HUES6 (cell line): ENCODE measurements at regions not wholly inside any gene's neighbourhood (a gene's known extent, or its start where the extent isn't known, plus 50 kb on each side); places are given as distances from the start of the nearest gene placed in this dataset.
"Not testable (repeated sequence)": the region's sequence is repeated elsewhere in the genome, so short reads cannot be mapped to it uniquely, and the experiment has no call there.

Source experiments
- H3K27ac ChIP-seq: 2 replicates; pipeline ENCODE4 v1.7.0; 2013; ENCODE audit warnings: low read depth, mild to moderate bottlenecking, low read length, inconsistent platforms
- H3K27me3 ChIP-seq: 2 replicates; pipeline ENCODE4 v1.6.1; 2013; ENCODE audit warnings: low read length; ENCODE audit not compliant: control insufficient read depth, insufficient read depth
- H3K36me3 ChIP-seq: 2 replicates; pipeline ENCODE4 v1.6.1; 2013; ENCODE audit warnings: low read length; ENCODE audit not compliant: control insufficient read depth, insufficient read depth
- H3K4me1 ChIP-seq: 2 replicates; pipeline ENCODE4 v1.6.1; 2013; ENCODE audit warnings: low read length; ENCODE audit not compliant: control insufficient read depth, insufficient read depth
- H3K4me3 ChIP-seq: 2 replicates; pipeline ENCODE4 v1.5.1; 2013; ENCODE audit warnings: low read depth, low read length
- H3K9ac ChIP-seq: one replicate; pipeline ENCODE4 v1.6.1; 2013; ENCODE audit warnings: mild to moderate bottlenecking, low read length
- H3K9me3 ChIP-seq: 2 replicates; pipeline ENCODE4 v1.6.1; 2013; ENCODE audit warnings: low read depth, low read length; ENCODE audit not compliant: control insufficient read depth, insufficient read depth

DNA sequence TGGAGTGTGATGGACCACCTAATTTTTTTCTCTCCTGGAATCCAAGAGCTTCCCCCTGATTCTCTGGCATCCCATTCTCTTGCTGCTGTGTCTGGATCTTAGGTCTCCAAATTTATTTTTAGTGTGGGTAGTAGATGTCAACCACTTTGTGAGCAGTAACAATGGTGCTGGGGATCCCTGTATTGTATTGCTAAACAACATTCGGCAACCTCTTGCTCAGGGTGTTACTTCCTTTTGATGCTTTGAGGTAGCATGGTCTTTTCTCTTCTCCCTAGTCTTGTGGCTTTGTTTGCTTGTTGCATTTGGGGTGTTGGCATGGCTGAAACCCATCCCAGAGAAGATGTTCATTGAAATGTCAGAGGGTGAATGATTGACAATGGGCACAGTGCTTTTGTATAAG is 737.4 kb downstream of the BCL11A start:
- Histone ChIP-seq H3K9me3 (no peaks in the 10 kb centered on the region), H3K4me1 (peaks cover 5% of the 10 kb centered on the region; the same call in 1 of the 2 replicates), H3K27me3 (no peaks in the 10 kb centered on the region), H3K36me3 (no peaks in the 10 kb centered on the region), H3K27ac (no peak overlapping the region), H3K4me3 (no peak overlapping the region), H3K9ac (no peak overlapping the region)

GRCh38 chr2:59810283-59810682 is 743.2 kb downstream of the BCL11A start:
- not testable (repeated sequence) for H3K9ac ChIP-seq, H3K4me1 ChIP-seq, H3K9me3 ChIP-seq, H3K36me3 ChIP-seq, H3K27me3 ChIP-seq, H3K27ac ChIP-seq, H3K4me3 ChIP-seq

DNA sequence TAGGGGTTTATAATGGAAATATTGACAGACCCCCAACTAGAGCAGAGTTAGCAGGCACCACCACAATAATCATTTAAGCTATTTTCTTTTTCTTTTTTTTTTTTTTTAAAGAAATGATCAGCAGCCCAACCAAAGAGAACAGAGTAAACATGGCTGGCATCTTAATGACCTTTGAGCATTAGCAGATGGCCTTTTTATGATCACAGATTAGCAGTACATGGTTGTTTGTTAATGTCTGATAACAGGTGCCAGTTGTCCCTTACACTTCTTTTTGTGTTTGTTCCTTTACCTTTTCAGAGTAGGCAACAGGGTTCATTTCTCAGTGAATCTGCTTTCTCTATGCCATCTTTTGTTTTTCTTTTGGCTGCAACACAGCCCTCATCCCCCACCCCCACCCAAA is 747.0 kb downstream of the BCL11A start:
- Histone ChIP-seq H3K4me1 (no peaks in the 10 kb centered on the region), H3K27ac (no peak overlapping the region), H3K36me3 (no peaks in the 10 kb centered on the region), H3K4me3 (no peak overlapping the region), H3K9ac (no peak overlapping the region), H3K27me3 (no peaks in the 10 kb centered on the region), H3K9me3 (no peaks in the 10 kb centered on the region)

DNA sequence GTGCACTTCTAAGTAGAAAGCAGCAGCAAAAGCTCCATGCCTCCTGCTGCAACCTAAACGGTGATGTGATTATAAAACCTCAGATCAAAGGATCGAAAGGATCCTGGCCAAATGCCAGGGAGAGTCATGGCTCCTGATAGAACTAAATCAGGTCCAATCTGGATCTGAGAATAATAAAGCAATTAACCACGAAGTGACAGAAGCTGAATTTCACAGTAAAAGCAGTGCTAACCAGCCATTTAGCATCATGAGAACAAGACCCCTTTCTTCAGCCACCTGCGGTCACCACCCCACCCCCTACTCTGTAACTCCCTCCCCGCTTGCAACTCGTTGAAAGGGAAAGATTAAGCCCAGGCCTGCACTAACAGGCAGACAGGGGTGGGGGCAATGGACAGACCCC is 748.7 kb downstream of the BCL11A start:
- H3K4me3 ChIP-seq, result no peak overlapping the region
- H3K4me1 ChIP-seq, result no peaks in the 10 kb centered on the region
- H3K36me3 ChIP-seq, result no peaks in the 10 kb centered on the region
- H3K27ac ChIP-seq, result no peak overlapping the region
- no peaks in the 10 kb centered on the region for H3K9me3 ChIP-seq
- H3K27me3 ChIP-seq, result no peaks in the 10 kb centered on the region
- no peak overlapping the region for H3K9ac ChIP-seq

DNA sequence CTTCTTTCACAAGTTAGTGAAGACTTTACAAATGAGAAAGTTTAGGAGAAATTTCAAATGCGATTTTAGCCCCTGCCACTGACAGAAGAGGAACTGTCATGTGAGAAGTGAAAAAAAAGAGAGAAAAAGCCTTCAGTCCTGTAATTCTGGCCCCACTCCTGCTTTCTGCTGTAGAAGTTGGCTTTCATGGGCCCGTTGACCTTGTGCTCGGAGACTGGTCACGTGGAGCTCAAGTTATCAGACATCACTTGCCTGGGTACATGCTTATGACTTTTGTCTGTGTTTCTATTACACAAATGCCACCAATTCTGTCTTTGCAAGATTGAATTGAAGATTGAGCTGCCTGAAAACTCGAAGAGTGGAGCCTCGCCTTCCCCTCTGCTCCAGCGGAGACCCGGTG is 749.9 kb downstream of the BCL11A start:
- Histone ChIP-seq H3K9ac (no peak overlapping the region), H3K4me1 (no peaks in the 10 kb centered on the region), H3K9me3 (no peaks in the 10 kb centered on the region), H3K27ac (no peak overlapping the region), H3K27me3 (no peaks in the 10 kb centered on the region), H3K4me3 (no peak overlapping the region), H3K36me3 (no peaks in the 10 kb centered on the region)

DNA sequence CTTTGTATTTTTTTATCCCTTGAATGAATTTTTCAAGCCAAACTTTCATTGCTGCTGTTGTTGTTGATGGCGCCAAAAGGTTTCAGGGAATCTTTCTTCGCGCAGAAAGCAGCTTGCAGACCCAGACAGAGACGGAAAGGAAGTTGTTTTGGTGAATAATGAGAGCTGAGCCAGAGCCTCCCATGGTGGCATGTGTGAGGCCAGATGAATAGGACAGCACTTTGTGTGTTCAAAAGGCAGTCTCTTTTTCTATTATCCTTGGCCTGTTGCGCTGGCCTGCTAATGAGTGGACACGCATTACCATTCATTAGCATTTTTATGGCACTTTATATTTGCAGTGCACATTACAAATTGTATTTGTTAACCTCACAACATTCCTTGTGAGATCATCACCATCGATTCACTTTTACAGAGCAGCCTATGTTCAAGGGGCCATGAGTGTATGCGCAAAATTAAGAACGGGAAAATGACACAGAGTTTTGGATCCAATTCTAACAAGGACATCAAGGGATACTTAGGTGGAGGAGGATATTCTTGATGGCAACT is 754.7 kb downstream of the BCL11A start:
- no peak overlapping the region for H3K4me3 ChIP-seq
- no peaks in the 10 kb centered on the region for H3K4me1 ChIP-seq
- no peaks in the 10 kb centered on the region for H3K27me3 ChIP-seq

DNA sequence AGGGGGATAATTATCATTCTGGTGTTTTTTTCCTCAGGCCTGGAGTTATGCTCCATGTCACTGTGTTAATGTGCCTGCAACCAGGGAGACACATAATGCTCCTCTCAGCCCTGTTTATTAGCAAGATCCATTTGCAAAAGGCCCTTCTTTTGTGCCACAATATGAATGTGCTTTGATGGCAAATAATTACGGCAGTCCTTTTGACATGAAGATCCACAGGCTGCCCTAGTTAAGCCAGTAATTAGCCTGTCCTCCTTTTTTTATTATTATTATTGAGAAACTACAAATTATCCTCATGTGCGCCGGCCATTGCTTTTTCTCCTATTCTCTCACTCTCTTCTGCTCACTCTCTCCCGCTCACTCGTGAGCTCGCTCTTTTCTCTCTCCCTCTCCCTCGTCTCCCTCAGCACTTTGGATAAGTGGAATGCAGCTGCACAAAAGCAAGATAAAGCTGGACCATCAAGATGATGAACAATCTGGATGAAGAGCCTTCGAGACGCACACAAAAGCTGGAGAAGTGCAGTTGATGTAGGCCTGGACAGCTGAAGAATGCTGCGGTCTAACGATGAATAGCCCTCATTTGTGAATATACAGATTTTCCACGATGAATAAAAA is 762.3 kb downstream of the BCL11A start:
- Histone ChIP-seq H3K27ac (no peak overlapping the region), H3K9ac (no peak overlapping the region), H3K36me3 (no peaks in the 10 kb centered on the region), H3K9me3 (peaks cover 6% of the 10 kb centered on the region; the same call in 1 of the 2 replicates), H3K4me3 (no peak overlapping the region), H3K4me1 (peaks cover 33% of the 10 kb centered on the region), H3K27me3 (no peaks in the 10 kb centered on the region)

More for the DNA sequence above, 754.7 kb downstream of the BCL11A start:
- H3K36me3 ChIP-seq, result no peaks in the 10 kb centered on the region
- peaks cover 6% of the 10 kb centered on the region; the same call in 1 of the 2 replicates for H3K9me3 ChIP-seq
- no peak overlapping the region for H3K9ac ChIP-seq
- H3K27ac ChIP-seq, result no peak overlapping the region

DNA sequence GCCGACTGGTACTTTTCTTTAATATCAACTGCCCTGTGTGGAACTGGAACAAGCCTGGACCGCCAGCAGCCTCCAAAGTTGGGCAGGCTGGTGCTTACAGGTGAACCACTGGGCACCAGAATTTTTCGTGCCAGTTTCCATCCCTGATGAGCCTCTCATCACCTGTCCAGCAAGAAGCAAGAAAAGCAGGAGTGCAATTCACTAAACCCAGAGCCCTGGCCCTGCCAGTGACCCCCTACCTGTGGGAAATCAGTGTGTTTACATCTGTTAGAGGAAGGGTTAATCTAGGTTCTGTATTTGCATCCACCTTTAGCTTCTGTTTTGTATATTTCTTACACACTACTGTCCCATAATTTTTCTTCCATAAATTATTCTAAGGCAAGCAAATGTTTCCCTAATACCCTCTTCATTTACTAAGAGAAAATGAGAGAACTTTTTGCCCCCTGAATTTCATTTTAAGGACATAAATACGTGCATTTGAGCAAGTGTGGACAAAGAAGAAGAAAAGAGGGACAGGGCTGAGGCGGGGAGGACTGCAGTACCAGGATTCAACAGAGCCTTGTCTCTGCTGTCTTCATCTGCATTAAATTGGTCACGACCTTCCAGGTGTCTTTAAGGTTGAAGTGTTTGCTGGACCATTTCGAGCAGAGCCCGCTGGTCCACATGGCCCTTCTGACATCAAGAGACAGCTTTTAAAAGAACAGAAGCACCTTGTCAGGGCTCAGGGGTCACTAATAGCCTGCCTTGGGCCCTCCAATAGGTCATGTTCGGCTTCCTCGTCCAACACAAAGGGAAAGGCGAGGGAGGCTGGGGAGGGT is 763.1 kb downstream of the BCL11A start:
- Histone ChIP-seq H3K4me3 (no peak overlapping the region), H3K36me3 (no peaks in the 10 kb centered on the region), H3K4me1 (peaks cover 33% of the 10 kb centered on the region), H3K27ac (no peak overlapping the region), H3K27me3 (no peaks in the 10 kb centered on the region), H3K9me3 (peaks cover 6% of the 10 kb centered on the region; the same call in 1 of the 2 replicates), H3K9ac (no peak overlapping the region)

DNA sequence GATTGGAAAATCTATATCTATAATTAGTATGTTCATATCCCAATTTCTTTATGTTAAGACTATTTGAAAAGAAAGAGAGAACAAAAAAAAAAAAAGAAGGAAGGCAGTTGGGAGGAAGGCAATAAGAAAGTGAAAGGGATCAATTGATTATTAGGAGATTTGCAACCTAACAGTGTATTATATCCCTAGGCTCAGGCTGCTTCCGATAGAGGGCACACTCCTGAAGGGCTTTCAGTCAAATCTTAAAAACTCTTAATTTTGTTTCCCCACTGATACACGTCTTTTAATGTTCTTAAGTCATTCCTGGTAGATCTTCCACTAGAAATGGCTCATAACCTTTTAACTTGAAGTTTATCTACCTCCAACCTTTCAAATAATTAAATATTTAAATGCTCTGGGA is 763.9 kb downstream of the BCL11A start:
- Histone ChIP-seq H3K27ac (no peak overlapping the region), H3K36me3 (no peaks in the 10 kb centered on the region), H3K4me3 (peak overlapping the region; percentile 11; the same call in 1 of the 2 replicates), H3K4me1 (peaks cover 33% of the 10 kb centered on the region), H3K9ac (no peak overlapping the region), H3K27me3 (no peaks in the 10 kb centered on the region), H3K9me3 (peaks cover 4% of the 10 kb centered on the region; the same call in 1 of the 2 replicates)

DNA sequence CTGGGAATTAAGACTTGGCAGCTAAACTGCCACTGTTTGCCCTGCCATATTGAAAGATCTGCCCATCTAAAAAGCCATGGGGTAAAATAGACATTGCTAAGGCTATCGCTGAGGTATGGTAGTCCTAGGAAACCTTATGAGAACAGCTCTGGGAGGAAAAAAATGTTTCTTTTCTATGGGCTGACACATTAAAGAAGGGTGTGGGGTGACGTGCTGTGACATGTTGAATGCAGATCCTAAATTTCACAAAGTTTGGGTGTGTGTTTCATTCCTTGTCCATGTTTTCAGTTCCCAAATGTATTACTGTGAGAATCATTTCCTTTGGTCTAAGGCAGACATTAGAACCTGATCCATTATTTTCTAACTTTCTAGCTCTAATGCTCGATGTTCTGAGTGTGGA is 766.4 kb downstream of the BCL11A start:
- H3K36me3 ChIP-seq, result no peaks in the 10 kb centered on the region
- no peak overlapping the region for H3K4me3 ChIP-seq
- no peak overlapping the region for H3K27ac ChIP-seq
- no peak overlapping the region for H3K9ac ChIP-seq
- H3K4me1 ChIP-seq, result peaks cover 33% of the 10 kb centered on the region
- no peaks in the 10 kb centered on the region for H3K9me3 ChIP-seq
- H3K27me3 ChIP-seq, result no peaks in the 10 kb centered on the region

DNA sequence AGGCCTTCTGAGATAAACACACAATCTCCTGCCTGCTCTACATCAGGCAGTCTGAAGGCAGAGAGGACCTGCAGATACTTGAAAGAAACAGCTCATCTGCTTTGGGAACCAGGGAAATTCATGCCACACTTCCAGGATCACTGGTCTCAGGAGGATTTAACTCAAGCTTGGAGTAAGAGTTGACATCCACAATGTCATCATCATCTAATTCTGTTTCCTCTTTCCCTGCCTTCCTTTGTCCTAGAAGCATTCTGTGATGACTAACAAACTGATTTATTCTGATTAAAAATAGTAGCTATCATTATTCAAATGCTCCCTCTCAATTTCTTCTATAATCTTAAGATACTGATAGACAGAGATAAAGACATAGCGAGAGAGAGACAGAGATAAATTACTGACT is 766.8 kb downstream of the BCL11A start:
- Histone ChIP-seq H3K36me3 (no peaks in the 10 kb centered on the region), H3K27me3 (no peaks in the 10 kb centered on the region), H3K4me1 (peaks cover 33% of the 10 kb centered on the region), H3K4me3 (no peak overlapping the region), H3K27ac (no peak overlapping the region), H3K9me3 (no peaks in the 10 kb centered on the region), H3K9ac (no peak overlapping the region)
